Astrocyte of the spinal cord (primary cell): ENCODE measurements at regions not wholly inside any gene's neighbourhood (a gene's known extent, or its start where the extent isn't known, plus 50 kb on each side); places are given as distances from the start of the nearest gene placed in this dataset.
"Not testable (repeated sequence)": the region's sequence is repeated elsewhere in the genome, so short reads cannot be mapped to it uniquely, and the experiment has no call there.

Source experiments
- DNase-seq: peaks from one replicate; pipeline ENCODE4 v3.0.0; 2011; ENCODE audit warnings: low read depth, low spot score
- H3K4me3 ChIP-seq: 2 replicates; pipeline ENCODE4 v1.5.1; 2011; ENCODE audit warnings: low read depth, mild to moderate bottlenecking, low read length, moderate library complexity
- in situ Hi-C: cut with HindIII; loops from 2 replicates; pipeline ENCODE4 v1.10.0; 2017; ENCODE audit warnings: low sequenced_read_pairs
- TF ChIP-seq, protein P1 (sequence below): IDR thresholded peaks from 2 replicates; pipeline ENCODE4 v1.5.1; 2012; ENCODE audit warnings: low read depth, mild to moderate bottlenecking, low read length, inconsistent platforms

DNA sequence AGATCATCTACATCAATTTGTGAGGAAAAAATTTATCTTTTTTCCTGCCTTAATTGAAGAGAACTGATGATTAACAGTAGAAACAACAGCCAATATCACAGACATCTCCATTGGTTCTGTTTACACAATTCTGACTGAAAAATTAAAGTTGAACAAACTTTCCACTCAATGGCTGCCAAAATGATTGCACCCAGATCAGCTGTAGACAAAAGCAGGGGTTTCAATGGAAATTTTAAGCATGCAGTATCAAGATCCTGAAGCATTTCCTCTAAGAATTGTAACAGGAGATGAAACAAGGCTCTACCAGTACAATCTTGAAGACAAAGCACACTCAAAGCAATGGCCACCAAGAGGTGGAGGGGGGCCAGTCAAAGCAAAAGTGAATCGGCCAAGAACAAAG is 231.6 kb upstream of the KRR1 start:
- in situ Hi-C loops = no loop called here
- no peak overlapping the region for H3K4me3 ChIP-seq
- no peak for DNase-seq
- TF ChIP-seq, protein P1, sequence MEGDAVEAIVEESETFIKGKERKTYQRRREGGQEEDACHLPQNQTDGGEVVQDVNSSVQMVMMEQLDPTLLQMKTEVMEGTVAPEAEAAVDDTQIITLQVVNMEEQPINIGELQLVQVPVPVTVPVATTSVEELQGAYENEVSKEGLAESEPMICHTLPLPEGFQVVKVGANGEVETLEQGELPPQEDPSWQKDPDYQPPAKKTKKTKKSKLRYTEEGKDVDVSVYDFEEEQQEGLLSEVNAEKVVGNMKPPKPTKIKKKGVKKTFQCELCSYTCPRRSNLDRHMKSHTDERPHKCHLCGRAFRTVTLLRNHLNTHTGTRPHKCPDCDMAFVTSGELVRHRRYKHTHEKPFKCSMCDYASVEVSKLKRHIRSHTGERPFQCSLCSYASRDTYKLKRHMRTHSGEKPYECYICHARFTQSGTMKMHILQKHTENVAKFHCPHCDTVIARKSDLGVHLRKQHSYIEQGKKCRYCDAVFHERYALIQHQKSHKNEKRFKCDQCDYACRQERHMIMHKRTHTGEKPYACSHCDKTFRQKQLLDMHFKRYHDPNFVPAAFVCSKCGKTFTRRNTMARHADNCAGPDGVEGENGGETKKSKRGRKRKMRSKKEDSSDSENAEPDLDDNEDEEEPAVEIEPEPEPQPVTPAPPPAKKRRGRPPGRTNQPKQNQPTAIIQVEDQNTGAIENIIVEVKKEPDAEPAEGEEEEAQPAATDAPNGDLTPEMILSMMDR = no peak

DNA sequence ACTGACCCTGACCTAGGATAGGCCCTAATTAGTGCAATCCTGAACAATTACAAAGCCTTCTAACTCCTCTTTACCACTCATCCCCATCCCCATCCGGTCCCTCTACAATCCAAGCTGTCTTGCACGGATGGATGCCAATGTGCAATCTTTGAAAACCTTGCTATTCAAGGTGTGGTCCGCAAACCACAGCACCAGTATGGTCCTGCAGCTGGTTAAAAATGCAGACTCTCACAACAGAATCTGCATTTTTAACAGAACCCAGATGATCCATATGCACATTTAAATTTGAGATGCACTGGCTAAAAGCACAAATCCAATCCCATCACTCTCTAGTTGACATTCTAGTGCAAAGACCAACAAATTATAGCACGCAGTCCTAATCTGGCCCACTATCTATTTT is 230.6 kb upstream of the KRR1 start:
- no peak overlapping the region for H3K4me3 ChIP-seq
- no peak for DNase-seq
- in situ Hi-C loops = no loop called here
- TF ChIP-seq, protein P1 = no peak

DNA sequence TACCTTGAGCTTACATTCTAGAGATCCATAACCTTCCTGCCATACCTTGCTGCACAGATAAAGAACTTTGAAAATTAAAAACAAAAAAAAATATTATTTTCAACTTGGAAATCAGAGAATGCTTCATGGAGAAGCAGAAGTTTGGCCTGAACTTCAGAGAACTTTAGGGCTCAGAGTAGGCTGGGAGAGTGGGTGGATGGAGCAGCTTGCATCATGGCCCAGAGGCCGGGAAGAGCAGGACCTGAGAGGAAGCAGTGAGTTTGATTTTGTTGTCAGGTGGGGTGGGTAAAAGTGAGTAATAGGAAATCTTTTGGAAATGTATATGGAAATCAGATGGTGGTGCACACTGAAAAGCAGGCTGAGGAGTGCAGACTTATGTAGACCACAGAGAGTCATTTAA is 228.5 kb upstream of the KRR1 start:
- in situ Hi-C loops = no loop called here
- no peak overlapping the region for H3K4me3 ChIP-seq
- TF ChIP-seq, protein P1 = no peak
- no peak for DNase-seq

DNA sequence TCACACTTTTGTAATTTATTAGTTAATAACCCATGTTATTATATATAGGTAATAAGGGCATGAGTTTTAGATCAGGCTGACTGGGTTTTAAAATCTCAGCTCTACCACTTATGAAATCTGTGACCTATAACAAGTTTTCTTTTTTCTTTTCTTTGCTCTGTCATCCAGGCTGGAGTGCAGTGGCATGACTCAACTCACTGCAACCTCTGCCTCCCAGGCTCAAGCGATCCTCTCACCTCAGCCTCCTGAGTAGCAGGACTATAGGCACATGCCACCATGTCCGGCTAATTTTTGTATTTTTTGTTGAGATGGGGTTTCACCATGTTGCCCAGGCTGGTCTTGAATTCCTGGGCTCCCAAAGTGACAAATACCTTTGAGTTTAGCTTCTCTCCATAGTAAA is 227.7 kb upstream of the KRR1 start:
- in situ Hi-C loops, DNase-seq, H3K4me3 ChIP-seq: not testable (repeated sequence)

DNA sequence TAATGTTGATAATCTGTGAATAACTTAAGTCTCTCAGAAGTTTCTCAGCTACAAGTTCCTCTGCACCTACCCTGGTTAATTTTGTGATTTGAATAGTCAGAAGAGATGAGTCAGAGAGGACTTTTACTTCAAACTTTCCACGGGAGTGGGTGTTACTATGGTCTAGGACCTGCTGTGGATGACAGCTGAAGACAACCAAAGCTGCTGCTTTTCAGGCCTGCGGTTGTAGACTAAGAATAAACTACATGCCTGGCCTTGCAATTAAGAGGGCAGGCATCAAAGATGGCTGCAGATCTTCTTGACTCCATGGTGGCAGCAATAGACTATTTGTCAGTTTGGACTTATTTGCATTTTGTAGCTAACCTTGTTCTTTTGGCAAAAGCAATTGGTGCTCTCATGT is 227.1 kb upstream of the KRR1 start:
- TF ChIP-seq, protein P1 = no peak
- DNase-seq = no peak
- in situ Hi-C loops = no loop called here
- no peak overlapping the region for H3K4me3 ChIP-seq

DNA sequence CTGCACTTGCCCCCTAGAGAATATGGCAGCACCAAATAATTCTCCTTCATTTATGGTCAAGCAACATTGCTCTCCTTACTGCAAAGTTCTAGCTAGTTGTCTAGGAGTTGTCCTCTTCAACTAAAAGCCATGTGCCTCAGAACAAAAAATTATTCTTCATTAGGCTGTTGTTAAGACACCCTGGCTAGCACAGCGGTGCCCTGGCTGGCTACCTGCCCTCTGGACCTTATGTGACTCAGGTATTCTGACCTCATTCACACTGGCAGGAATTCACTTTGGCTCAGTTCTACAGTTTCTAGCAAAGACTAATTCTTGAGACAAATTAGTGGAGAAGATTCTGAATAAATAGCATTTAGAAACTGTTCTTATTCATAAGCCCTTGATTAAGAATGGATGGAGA is 224.4 kb upstream of the KRR1 start:
- TF ChIP-seq, protein P1 = no peak

DNA sequence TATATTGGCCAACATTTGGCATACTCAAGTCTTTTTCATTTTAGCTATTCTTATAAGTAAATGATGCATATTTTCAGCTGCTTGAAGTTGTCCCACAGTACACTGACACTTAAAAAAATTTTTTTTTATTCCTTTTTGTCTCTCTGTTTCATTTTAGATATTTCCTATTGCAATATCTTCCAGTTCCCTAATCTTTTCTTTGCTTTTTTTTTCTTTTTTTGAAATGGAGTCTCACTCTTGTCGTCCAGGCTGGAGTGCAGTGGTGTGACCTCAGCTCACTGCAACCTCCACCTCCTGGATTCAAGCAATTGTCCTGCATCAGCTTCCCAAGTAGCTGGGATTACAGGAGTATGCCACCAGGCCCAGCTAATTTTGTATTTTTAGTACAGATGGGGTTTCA is 217.4 kb upstream of the KRR1 start:
- DNase-seq = no peak
- TF ChIP-seq, protein P1 = no peak
- no peak overlapping the region for H3K4me3 ChIP-seq
- in situ Hi-C loops = no loop called here

More for the DNA sequence above, 224.4 kb upstream of the KRR1 start:
- DNase-seq = no peak
- in situ Hi-C loops = no loop called here
- H3K4me3 ChIP-seq = no peak overlapping the region
